ENCODE measurements at regions not wholly inside any gene's neighbourhood (a gene's known extent, or its start where the extent isn't known, plus 50 kb on each side); places are given as distances from the start of the nearest gene placed in this dataset.
"Not testable (repeated sequence)": the region's sequence is repeated elsewhere in the genome, so short reads cannot be mapped to it uniquely, and the experiment has no call there.

DNA sequence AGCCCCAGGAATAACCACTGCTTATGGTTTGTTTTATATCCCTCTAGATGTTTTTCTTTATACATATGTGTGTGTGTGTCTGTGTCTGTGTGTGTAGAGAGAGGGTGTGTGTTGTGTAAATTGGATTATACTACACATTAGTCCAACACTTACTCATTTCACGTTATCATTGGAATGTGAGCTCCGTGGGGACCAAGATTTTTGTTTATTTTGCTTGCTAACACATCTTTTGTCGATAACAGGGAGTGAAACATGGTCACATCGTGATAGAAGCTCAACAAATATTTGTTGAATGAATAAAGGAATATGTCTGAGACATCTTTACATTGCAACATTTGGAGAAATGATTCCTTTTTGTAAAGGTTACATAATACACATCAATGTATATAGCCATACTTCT lies 88.8 kb downstream of the CDRT15L2 start:
- not testable (repeated sequence) for H3K4me1 Mint-ChIP-seq; H2AK5ac ChIP-seq (ENCODE audit: insufficient read length, low read length); H3K79me2 ChIP-seq (ENCODE audit: insufficient read depth, low read length)

DNA sequence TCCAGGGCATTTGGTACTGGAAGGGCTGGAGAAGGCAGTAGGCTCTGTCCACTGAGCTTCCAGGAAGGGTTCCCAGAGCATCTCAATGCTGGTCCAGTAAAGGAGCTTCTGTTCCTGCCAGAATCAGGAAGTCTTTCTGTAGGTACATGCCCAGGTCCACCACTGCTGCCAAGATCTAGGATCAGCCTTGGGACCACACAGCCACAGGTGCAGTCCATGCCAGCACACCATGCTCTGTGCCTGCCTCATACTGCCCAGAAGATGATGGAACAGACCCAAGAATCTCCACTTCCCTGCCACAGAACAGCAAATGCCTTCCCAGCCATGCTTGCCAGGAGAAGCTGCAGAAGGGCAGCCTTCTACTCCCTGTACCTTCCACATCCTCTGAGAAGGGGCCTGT lies 89.3 kb downstream of the CDRT15L2 start:
- not testable (repeated sequence) for H3T11ph ChIP-seq (ENCODE audit: low read length); H3K4me2 ChIP-seq (ENCODE audit: insufficient read depth, insufficient read length, low read length); H3K4me3 Mint-ChIP-seq; H2BK120ac ChIP-seq (ENCODE audit: low read depth, low read length, poor library complexity, severe bottlenecking); H3K27ac Mint-ChIP-seq; H3K9ac ChIP-seq (ENCODE audit: extremely low read depth, insufficient read length, low read length); H3K36me3 Mint-ChIP-seq (ENCODE audit: insufficient read depth in 1 of 3, low read depth in 3 of 3); H4K8ac ChIP-seq (replicated peaks; ENCODE audit: insufficient read length, low read depth, low read length); H2BK12ac ChIP-seq (ENCODE audit: insufficient read length, low read depth, low read length); H3K4me1 Mint-ChIP-seq; H3K27ac ChIP-seq (ENCODE audit: insufficient read length, low read depth, low read length); H3K18ac ChIP-seq (ENCODE audit: insufficient read length, low read depth, low read length); H3K4me1 ChIP-seq (ENCODE audit: insufficient read depth, low read length); H2BK15ac ChIP-seq (ENCODE audit: low read depth, low read length); H3K79me2 ChIP-seq (ENCODE audit: insufficient read depth, low read length); H4K5ac ChIP-seq (ENCODE audit: insufficient read length, low read depth, low read length); H3K27me3 ChIP-seq (ENCODE audit: insufficient read depth, low read length); H2AK5ac ChIP-seq (ENCODE audit: insufficient read length, low read length); H4K91ac ChIP-seq (ENCODE audit: insufficient read length, low read depth, low read length); H3K9me3 ChIP-seq (ENCODE audit: control insufficient read depth, low read depth, low read length); H2BK5ac ChIP-seq (ENCODE audit: insufficient read length, low read length); H3K23ac ChIP-seq (ENCODE audit: insufficient read length, low read depth, low read length); H3K27me3 Mint-ChIP-seq (ENCODE audit: low read depth); H2AFZ ChIP-seq (ENCODE audit: low read length); H3K79me1 ChIP-seq (ENCODE audit: insufficient read depth, low read depth, low read length, poor library complexity, severe bottlenecking); H3K9me3 Mint-ChIP-seq; H3K14ac ChIP-seq (ENCODE audit: insufficient read depth, low read length); H3K23me2 ChIP-seq (ENCODE audit: insufficient read length, low read depth, low read length, poor library complexity, severe bottlenecking); H2BK20ac ChIP-seq (ENCODE audit: low read depth, low read length, poor library complexity, severe bottlenecking); H3K4ac ChIP-seq (ENCODE audit: low read depth, low read length); H4K20me1 ChIP-seq (ENCODE audit: control insufficient read depth, insufficient read depth, insufficient read length); H3K56ac ChIP-seq (ENCODE audit: insufficient read length, low read depth, low read length); DNase-seq

More for the DNA sequence above, 88.8 kb downstream of the CDRT15L2 start:
- H4K5ac ChIP-seq (ENCODE audit: insufficient read length, low read depth, low read length); H3K27ac ChIP-seq (ENCODE audit: insufficient read length, low read depth, low read length); H3K4me3 Mint-ChIP-seq; H3K23ac ChIP-seq (ENCODE audit: insufficient read length, low read depth, low read length); H3K27me3 Mint-ChIP-seq (ENCODE audit: low read depth); H4K20me1 ChIP-seq (ENCODE audit: control insufficient read depth, insufficient read depth, insufficient read length); H3K36me3 Mint-ChIP-seq (ENCODE audit: insufficient read depth in 1 of 3, low read depth in 3 of 3); H3K4me1 ChIP-seq (ENCODE audit: insufficient read depth, low read length); H3T11ph ChIP-seq (ENCODE audit: low read length); H4K91ac ChIP-seq (ENCODE audit: insufficient read length, low read depth, low read length); H3K4ac ChIP-seq (ENCODE audit: low read depth, low read length); H3K23me2 ChIP-seq (ENCODE audit: insufficient read length, low read depth, low read length, poor library complexity, severe bottlenecking); H3K79me1 ChIP-seq (ENCODE audit: insufficient read depth, low read depth, low read length, poor library complexity, severe bottlenecking); H3K56ac ChIP-seq (ENCODE audit: insufficient read length, low read depth, low read length); H3K18ac ChIP-seq (ENCODE audit: insufficient read length, low read depth, low read length); H3K9me3 Mint-ChIP-seq; H3K14ac ChIP-seq (ENCODE audit: insufficient read depth, low read length); H2BK5ac ChIP-seq (ENCODE audit: insufficient read length, low read length); H2BK12ac ChIP-seq (ENCODE audit: insufficient read length, low read depth, low read length); H3K9ac ChIP-seq (ENCODE audit: extremely low read depth, insufficient read length, low read length); H2BK20ac ChIP-seq (ENCODE audit: low read depth, low read length, poor library complexity, severe bottlenecking); H2AFZ ChIP-seq (ENCODE audit: low read length); H2BK120ac ChIP-seq (ENCODE audit: low read depth, low read length, poor library complexity, severe bottlenecking); H3K4me2 ChIP-seq (ENCODE audit: insufficient read depth, insufficient read length, low read length); H4K8ac ChIP-seq (replicated peaks; ENCODE audit: insufficient read length, low read depth, low read length); DNase-seq; H3K27me3 ChIP-seq (ENCODE audit: insufficient read depth, low read length); H3K27ac Mint-ChIP-seq; H3K9me3 ChIP-seq (ENCODE audit: control insufficient read depth, low read depth, low read length); H2BK15ac ChIP-seq (ENCODE audit: low read depth, low read length): not testable (repeated sequence)
- WGBS (ENCODE audit: extremely low coverage, insufficient read length, low lambda C conversion rate) = no CpG with 5 or more reads among the region's 4 CpGs

DNA sequence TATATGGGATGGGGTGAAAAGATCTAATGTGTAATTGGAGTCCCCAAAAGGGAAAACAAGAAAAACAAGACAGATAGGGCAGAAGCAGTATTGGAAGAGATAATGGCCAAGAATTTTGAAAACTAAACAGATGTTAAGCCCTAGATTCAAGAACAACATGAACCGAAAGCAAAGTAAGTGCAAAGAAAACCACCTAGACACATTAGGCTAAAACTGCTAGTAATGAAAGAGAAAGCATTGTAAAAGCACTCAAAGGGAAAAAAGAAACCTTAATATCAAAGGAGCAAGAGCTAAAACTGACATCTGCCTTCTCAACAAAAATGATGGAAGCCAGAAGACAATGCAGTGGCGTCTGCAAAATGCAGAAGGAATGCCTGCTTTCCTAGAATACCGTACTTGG lies 91.0 kb downstream of the CDRT15L2 start:
- H3K27me3 ChIP-seq (ENCODE audit: insufficient read depth, low read length); H3K79me2 ChIP-seq (ENCODE audit: insufficient read depth, low read length); H3K4me1 Mint-ChIP-seq; H3K4me3 Mint-ChIP-seq; H3K9me3 ChIP-seq (ENCODE audit: control insufficient read depth, low read depth, low read length); H3K14ac ChIP-seq (ENCODE audit: insufficient read depth, low read length); H2BK15ac ChIP-seq (ENCODE audit: low read depth, low read length); H3K4ac ChIP-seq (ENCODE audit: low read depth, low read length); H3K23me2 ChIP-seq (ENCODE audit: insufficient read length, low read depth, low read length, poor library complexity, severe bottlenecking); H3K9me3 Mint-ChIP-seq; H3T11ph ChIP-seq (ENCODE audit: low read length); H2BK5ac ChIP-seq (ENCODE audit: insufficient read length, low read length); H2BK12ac ChIP-seq (ENCODE audit: insufficient read length, low read depth, low read length); H3K27ac ChIP-seq (ENCODE audit: insufficient read length, low read depth, low read length); H2BK20ac ChIP-seq (ENCODE audit: low read depth, low read length, poor library complexity, severe bottlenecking); H3K18ac ChIP-seq (ENCODE audit: insufficient read length, low read depth, low read length); H3K36me3 Mint-ChIP-seq (ENCODE audit: insufficient read depth in 1 of 3, low read depth in 3 of 3); H2AFZ ChIP-seq (ENCODE audit: low read length); H4K20me1 ChIP-seq (ENCODE audit: control insufficient read depth, insufficient read depth, insufficient read length); H3K56ac ChIP-seq (ENCODE audit: insufficient read length, low read depth, low read length); H3K79me1 ChIP-seq (ENCODE audit: insufficient read depth, low read depth, low read length, poor library complexity, severe bottlenecking); H4K8ac ChIP-seq (replicated peaks; ENCODE audit: insufficient read length, low read depth, low read length); H3K4me1 ChIP-seq (ENCODE audit: insufficient read depth, low read length); H3K9ac ChIP-seq (ENCODE audit: extremely low read depth, insufficient read length, low read length); H3K4me2 ChIP-seq (ENCODE audit: insufficient read depth, insufficient read length, low read length); H2AK5ac ChIP-seq (ENCODE audit: insufficient read length, low read length); H2BK120ac ChIP-seq (ENCODE audit: low read depth, low read length, poor library complexity, severe bottlenecking); H4K5ac ChIP-seq (ENCODE audit: insufficient read length, low read depth, low read length); H3K27ac Mint-ChIP-seq; H3K23ac ChIP-seq (ENCODE audit: insufficient read length, low read depth, low read length); H3K27me3 Mint-ChIP-seq (ENCODE audit: low read depth); H4K91ac ChIP-seq (ENCODE audit: insufficient read length, low read depth, low read length); DNase-seq: not testable (repeated sequence)
- WGBS (ENCODE audit: extremely low coverage, insufficient read length, low lambda C conversion rate) = no CpG with 5 or more reads among the region's 3 CpGs

Data from H9 (cell line).